IMR-90 (cell line): ENCODE measurements at regions not wholly inside any gene's neighbourhood (a gene's known extent, or its start where the extent isn't known, plus 50 kb on each side); places are given as distances from the start of the nearest gene placed in this dataset.

Source experiments
- ATAC-seq: fragments of 200-7000 bp; cut with Tn5 transposase; 2 replicates; pipeline ENCODE4 v1.9.1; 2020; ENCODE audit warnings: low read depth, mild to moderate bottlenecking, moderate library complexity
- BruUV-seq: library from RNA; stranded (reverse); fragments of 400-500 nt; replicated peaks from 2 replicates; lab custom pipeline; 2021; lab: Mats Ljungman, UMichigan
- CTCF ChIA-PET: fragments of 300-600 bp; formaldehyde crosslinking; extraction: SDS; loops from one replicate; lab custom pipeline; 2021; ENCODE audit warnings: antibody characterized with exemption; lab: Yijun Ruan, JAX
- POLR2A ChIA-PET: fragments of 300-600 bp; sonication (Branson Sonifier 250); formaldehyde crosslinking; loops from one replicate; lab custom pipeline; 2022; ENCODE audit warnings: antibody characterized with exemption; ENCODE audit not compliant: unreplicated experiment; lab: Charles Lee
- DNase-seq: peaks from one replicate; pipeline ENCODE4 v3.0.0; 2013
- H2AFZ ChIP-seq: replicated peaks from 2 replicates; pipeline ENCODE3; 2013; ENCODE audit warnings: low read length, mild to moderate bottlenecking; ENCODE audit not compliant: poor library complexity
- H2AK5ac ChIP-seq: 2 replicates; pipeline ENCODE4 v1.6.1; 2013; ENCODE audit warnings: low read depth, low read length, inconsistent platforms
- H2AK9ac ChIP-seq: replicated peaks from 2 replicates; pipeline ENCODE3; 2013; ENCODE audit warnings: mild to moderate bottlenecking, low read depth, low read length, moderate library complexity; ENCODE audit not compliant: poor library complexity
- H2BK120ac ChIP-seq: 2 replicates; pipeline ENCODE4 v1.6.1; 2013; ENCODE audit warnings: low read depth, low read length, inconsistent platforms
- H2BK15ac ChIP-seq: 3 replicates; pipeline ENCODE4 v1.6.1; 2013; ENCODE audit warnings: low read depth, low read length, inconsistent platforms
- H2BK20ac ChIP-seq: 2 replicates; pipeline ENCODE4 v1.6.1; 2013; ENCODE audit warnings: low read depth, mild to moderate bottlenecking, inconsistent platforms, low read length, moderate library complexity
- H2BK5ac ChIP-seq: 2 replicates; pipeline ENCODE4 v1.6.1; 2013; ENCODE audit warnings: mild to moderate bottlenecking, low read depth, low read length, inconsistent platforms; ENCODE audit not compliant: poor library complexity, severe bottlenecking
- H3K14ac ChIP-seq: replicated peaks from 2 replicates; pipeline ENCODE4 v1.6.1; 2013; ENCODE audit warnings: low read depth, low read length, inconsistent platforms
- H3K18ac ChIP-seq: 2 replicates; pipeline ENCODE4 v1.6.1; 2013; ENCODE audit warnings: low read depth, low read length, control low read depth
- H3K23ac ChIP-seq: 2 replicates; pipeline ENCODE4 v1.6.1; 2013; ENCODE audit warnings: low read depth, low read length, inconsistent platforms
- H3K27ac ChIP-seq: 2 replicates; pipeline ENCODE4 v1.5.1; 2013; ENCODE audit warnings: mild to moderate bottlenecking, control low read depth, low read length; ENCODE audit not compliant: insufficient read depth
- H3K27me3 ChIP-seq: 2 replicates; pipeline ENCODE4 v1.6.1; 2013; ENCODE audit warnings: low read length; ENCODE audit not compliant: control insufficient read depth, insufficient read depth
- H3K36me3 ChIP-seq: 2 replicates; pipeline ENCODE4 v1.6.1; 2013; ENCODE audit warnings: low read length, mixed read lengths; ENCODE audit not compliant: control insufficient read depth, insufficient read depth
- H3K4ac ChIP-seq: 2 replicates; pipeline ENCODE4 v1.6.1; 2013; ENCODE audit warnings: low read depth, low read length, inconsistent platforms
- H3K4me1 ChIP-seq: 2 replicates; pipeline ENCODE4 v1.6.1; 2013; ENCODE audit warnings: low read length, mixed read lengths; ENCODE audit not compliant: control insufficient read depth, insufficient read depth
- H3K4me2 ChIP-seq: 2 replicates; pipeline ENCODE4 v1.6.1; 2013; ENCODE audit warnings: low read depth, mild to moderate bottlenecking, control low read depth, low read length, moderate library complexity
- H3K4me3 ChIP-seq: 2 replicates; pipeline ENCODE4 v1.5.1; 2013; ENCODE audit warnings: low read depth, mild to moderate bottlenecking, control low read depth, low read length, moderate library complexity; ENCODE audit not compliant: insufficient read depth
- H3K56ac ChIP-seq: 2 replicates; pipeline ENCODE4 v1.6.1; 2013; ENCODE audit warnings: low read length, inconsistent platforms; ENCODE audit not compliant: insufficient read depth; ENCODE audit errors: extremely low read depth
- H3K79me1 ChIP-seq, 2 experiments: 2 replicates each; pipeline ENCODE4 v1.6.1; 2013; ENCODE audit warnings: low read length in 2 of 2, inconsistent platforms in 1 of 2, low read depth in 1 of 2
- H3K9ac ChIP-seq: 2 replicates; pipeline ENCODE4 v1.6.1; 2013; ENCODE audit warnings: low read depth, low read length, control low read depth
- H3K9me1 ChIP-seq: 2 replicates; pipeline ENCODE4 v1.6.1; 2013; ENCODE audit warnings: low read length, inconsistent platforms; ENCODE audit not compliant: insufficient read depth
- H3K9me3 ChIP-seq: 2 replicates; pipeline ENCODE4 v1.6.1; 2013; ENCODE audit warnings: low read length; ENCODE audit not compliant: control insufficient read depth, insufficient read depth
- H4K20me1 ChIP-seq: 2 replicates; pipeline ENCODE4 v1.6.1; 2013; ENCODE audit warnings: low read length, inconsistent platforms; ENCODE audit not compliant: insufficient read depth
- H4K5ac ChIP-seq: 2 replicates; pipeline ENCODE4 v1.6.1; 2013; ENCODE audit warnings: mild to moderate bottlenecking, low read depth, low read length, control low read depth
- H4K8ac ChIP-seq, 2 experiments: 2 replicates each; pipeline ENCODE4 v1.6.1; 2013; ENCODE audit warnings: low read depth in 2 of 2, low read length in 2 of 2, control low read depth in 1 of 2, inconsistent platforms in 1 of 2
- H4K91ac ChIP-seq: 2 replicates; pipeline ENCODE4 v1.6.1; 2013; ENCODE audit warnings: low read depth, low read length, inconsistent platforms; ENCODE audit not compliant: insufficient read depth
- RAD21 ChIP-seq: IDR thresholded peaks from 2 replicates; pipeline ENCODE4 v1.6.1; 2012; ENCODE audit warnings: low read length, improper control_type of control experiment
- WGBS, 2 experiments: methylation state at CpG; one replicate each; pipeline versions ENCODE4 v1.1.5 to v1.1.7; 2013; ENCODE audit warnings: missing lambda C conversion rate in 2 of 2; ENCODE audit not compliant: insufficient read length in 1 of 2; ENCODE audit errors: extremely low coverage in 2 of 2; 5-methylcytosine and 5-hydroxymethylcytosine counted together
- dilution Hi-C: fragments of 300-500 bp; cut with HindIII; formaldehyde crosslinking; loops from one replicate; pipeline ENCODE4 v1.14.3; 2018; ENCODE audit warnings: low sequenced_read_pairs; ENCODE audit not compliant: unreplicated experiment
- in situ Hi-C: fragments of 300-500 bp; cut with MboI; formaldehyde crosslinking; loops from 3 replicates; pipeline ENCODE4 v1.14.3; 2019; ENCODE audit warnings: low sequenced_read_pairs, inconsistent platforms, mixed read lengths
- intact Hi-C: fragments of 100-400 bp; cut with micrococcal nuclease; formaldehyde crosslinking; loops from 2 replicates; pipeline ENCODE4 v1.10.0; 2022

DNA sequence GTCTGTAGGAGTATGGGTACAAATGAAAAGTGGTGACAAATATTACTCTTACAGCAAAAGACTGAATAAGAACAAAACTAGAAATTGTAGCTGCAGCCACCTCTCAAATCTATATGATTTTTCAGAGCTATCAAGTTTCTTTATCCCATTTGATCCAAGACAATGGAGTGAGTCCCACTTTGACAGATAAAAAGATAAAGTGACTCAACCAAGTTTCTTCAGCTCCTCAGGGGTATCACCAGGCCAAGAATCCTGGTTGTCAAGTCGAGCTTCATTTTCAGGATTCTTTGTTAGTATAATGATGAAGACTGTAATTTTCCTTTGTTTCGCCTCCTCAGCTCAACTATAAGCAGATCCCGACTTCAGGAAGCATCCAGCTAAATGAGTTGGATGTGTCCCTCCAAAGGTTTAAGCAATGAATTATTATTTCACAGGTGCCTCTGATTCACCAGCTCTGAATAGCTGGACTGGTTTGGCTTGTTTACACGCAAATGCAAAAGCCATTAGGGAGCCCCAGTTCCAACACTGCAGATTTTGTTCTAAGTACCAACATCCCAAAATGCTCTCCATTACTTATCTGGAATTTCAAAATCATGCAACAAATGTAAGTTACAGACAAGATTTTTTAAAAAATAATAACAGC, 238.9 kb downstream of the MAFB start:
- H2AK9ac ChIP-seq, result no peak overlapping the region
- H3K9me1 ChIP-seq, result no peaks in the 10 kb centered on the region
- H3K27me3 ChIP-seq, result no peaks in the 10 kb centered on the region
- H2BK15ac ChIP-seq, result no peak overlapping the region
- H4K5ac ChIP-seq, result no peak overlapping the region
- H3K4ac ChIP-seq, result no peak overlapping the region
- no peak overlapping the region for H2AK5ac ChIP-seq
- in situ Hi-C loops (no loop called here), intact Hi-C loops (no loop called here), dilution Hi-C loops (no loop called here)
- no peak overlapping the region for H4K8ac ChIP-seq
- H3K9me3 ChIP-seq, result no peaks in the 10 kb centered on the region
- DNase-seq, result no peak
- H3K36me3 ChIP-seq, result no peaks in the 10 kb centered on the region
- CTCF ChIA-PET, result no interaction called here
- H2BK120ac ChIP-seq, result no peak overlapping the region
- no peaks in the 10 kb centered on the region for H3K4me1 ChIP-seq
- H3K14ac ChIP-seq, result no peak overlapping the region
- H2BK5ac ChIP-seq, result no peak overlapping the region
- H3K18ac ChIP-seq, result no peak overlapping the region
- no CpG with 5 or more reads among the region's 4 CpGs for WGBS, 2 experiments
- no peak for TF ChIP-seq RAD21
- H3K23ac ChIP-seq, result no peak overlapping the region
- no peak overlapping the region for H3K4me3 ChIP-seq
- H3K56ac ChIP-seq, result no peak overlapping the region
- H2AFZ ChIP-seq, result no peak overlapping the region
- no peak overlapping the region for H4K91ac ChIP-seq
- no TSS peak for BruUV-seq
- H2BK20ac ChIP-seq, result no peak overlapping the region
- H3K4me2 ChIP-seq, result no peak overlapping the region
- POLR2A ChIA-PET, result no interaction called here
- H3K27ac ChIP-seq, result no peak overlapping the region
- no peak overlapping the region for H3K9ac ChIP-seq
- no peak for ATAC-seq
- no peaks in the 10 kb centered on the region for H4K20me1 ChIP-seq
- H3K79me1 ChIP-seq, result no peaks in the 10 kb centered on the region
